GM19023 (cell line): ENCODE measurements at regions not wholly inside any gene's neighbourhood (a gene's known extent, or its start where the extent isn't known, plus 50 kb on each side); places are given as distances from the start of the nearest gene placed in this dataset.
"Not testable (repeated sequence)": the region's sequence is repeated elsewhere in the genome, so short reads cannot be mapped to it uniquely, and the experiment has no call there.

Experiments
- ATAC-seq: cut with Tn5 transposase; IDR thresholded peaks from one replicate; pipeline ENCODE4 v1.9.1; 2021; ENCODE audit warnings: mild to moderate bottlenecking, moderate library complexity; ENCODE audit not compliant: unreplicated experiment

DNA sequence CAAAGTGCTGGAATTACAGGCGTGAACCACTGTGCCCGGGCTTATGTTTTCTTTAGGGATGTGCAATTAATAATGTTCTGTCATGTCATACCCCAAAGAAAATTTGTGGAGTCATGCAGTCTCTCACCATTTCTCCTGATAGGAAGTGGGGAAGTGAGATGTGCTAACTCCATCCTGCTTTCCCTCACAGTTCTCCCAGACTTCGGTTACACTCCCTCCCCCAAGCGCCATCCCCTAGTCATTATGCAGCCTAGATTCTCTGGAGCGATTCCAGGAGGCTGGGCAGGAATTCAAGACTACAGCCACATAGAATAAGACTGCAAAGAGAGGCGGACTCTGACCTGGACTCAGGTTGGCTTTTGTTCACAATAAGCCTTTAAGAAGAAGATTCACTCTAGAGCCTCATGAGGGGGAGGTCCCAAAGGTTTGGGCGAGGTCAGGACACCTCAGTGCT lies 271.4 kb downstream of the ALDH8A1 start:
- no peak for ATAC-seq

DNA sequence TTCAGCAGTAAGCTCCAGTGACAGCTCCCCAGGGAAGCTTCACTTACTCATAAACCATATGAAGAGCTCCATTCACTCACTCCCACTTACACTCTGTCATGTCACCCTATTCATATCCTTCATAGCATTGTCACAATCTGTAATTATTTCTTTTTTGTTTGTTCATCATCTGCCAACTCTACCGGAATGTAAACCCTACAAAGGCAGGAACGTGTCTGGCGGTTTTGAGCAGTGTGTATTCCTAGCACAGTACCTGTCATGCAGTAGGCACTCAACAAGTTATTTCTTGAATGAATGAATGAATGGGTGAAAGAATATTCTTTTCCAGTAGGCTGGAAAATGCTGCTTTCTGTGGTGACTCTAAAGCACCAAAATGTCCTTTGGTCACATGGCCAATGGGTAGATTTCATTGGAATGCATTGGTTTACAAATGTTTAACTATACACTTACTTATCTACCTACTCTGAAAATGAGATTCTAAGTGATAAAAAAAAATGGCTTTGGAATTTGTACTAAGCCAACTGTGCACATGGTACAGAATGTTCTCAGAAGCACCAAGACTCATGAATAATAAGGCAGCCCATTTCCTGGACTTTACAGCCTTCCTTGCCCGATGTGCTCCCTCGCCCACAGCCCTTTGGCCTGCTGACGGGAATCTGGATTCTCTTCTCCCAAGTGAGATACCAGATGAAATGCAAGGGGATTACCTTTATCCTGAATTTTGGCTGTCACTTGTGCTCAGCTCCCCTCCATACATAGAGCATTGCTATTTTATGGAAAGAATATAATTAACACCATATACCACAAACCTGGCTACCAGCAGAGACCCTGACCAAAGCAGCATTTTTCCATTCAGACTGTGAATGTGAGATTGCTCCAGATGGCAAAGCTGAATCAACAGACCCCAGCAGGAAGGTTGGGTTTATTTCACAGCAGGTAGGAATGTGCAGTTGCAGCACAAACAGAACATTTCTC lies 273.3 kb downstream of the ALDH8A1 start:
- no peak for ATAC-seq

DNA sequence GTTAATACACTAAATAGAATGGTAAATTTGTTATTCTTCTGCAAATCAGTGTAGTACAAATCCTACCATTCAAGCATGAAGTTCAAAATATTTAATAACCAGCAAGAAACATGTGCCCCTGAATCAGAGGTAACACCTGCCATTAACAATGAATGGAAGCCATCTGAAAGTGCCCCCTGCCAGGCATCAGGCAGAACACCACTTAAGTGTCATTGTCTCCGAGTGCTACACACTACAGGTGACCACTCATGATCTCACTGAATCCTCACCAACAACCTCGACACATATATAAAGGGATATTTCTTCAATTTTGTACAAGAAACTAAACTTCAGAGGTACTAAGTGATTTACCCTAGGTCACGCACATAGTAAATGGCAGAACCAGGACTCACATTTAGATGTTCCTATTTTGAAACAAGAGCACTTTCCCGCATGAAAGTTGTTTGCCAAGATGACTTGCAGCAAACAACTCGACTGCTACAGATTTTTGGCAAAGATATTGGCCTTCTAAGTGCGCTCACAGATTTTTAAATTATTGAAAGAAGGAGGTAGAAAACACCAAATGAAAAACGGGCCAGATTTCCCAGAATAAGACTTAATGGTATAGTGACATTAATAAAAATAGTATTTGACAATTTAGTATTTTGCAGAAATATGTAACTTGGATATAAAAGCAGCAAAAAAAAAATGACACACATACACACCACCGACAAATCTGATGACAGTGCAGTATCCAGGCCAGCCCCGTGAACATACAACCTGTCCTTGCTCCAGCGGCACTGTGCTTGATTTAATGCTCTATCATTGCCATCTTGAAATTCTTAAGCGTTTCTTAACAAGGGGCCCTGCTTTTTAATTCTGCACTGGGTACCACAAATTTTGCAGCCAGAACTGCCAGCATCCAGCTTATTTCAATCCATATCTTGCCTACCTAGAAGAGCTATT lies 274.5 kb downstream of the ALDH8A1 start:
- no peak for ATAC-seq

DNA sequence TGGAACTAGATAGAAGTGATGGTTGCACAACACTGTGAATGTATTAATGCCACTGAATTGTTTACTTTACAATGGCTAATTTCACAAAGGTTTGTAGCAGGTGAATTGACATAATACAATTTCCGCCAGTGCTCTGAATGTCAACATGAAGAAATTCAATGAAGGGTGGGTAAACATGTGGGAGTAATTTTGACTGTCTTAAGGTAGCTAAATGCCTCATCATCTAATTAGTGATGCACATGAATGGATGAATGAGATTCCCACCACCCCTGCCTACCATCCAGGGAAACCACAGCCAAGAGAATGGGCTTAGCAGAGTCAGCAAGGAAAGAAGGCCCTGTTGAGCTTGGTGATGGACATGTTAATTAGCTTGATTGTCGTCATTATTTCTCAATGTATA lies 275.3 kb downstream of the ALDH8A1 start:
- ATAC-seq, result no peak

DNA sequence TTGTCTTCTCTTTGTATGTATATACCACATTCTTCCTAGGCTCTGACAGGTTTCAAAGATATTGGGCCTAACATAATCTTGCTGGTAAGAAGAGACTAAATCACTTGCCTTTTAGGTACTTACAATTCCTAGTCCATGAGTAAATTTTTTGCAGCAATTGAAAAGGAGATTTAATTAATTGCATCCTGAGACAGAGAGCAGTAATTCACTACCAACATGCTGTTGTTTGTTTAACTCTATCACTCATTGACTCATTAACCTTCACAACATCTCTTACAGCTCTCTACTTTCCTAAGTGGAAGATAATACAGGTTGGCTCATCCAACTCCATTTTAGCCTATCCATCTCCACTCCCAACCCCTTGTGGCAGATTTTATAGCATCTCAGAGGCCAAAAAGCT lies 280.4 kb downstream of the ALDH8A1 start:
- ATAC-seq, result no peak

DNA sequence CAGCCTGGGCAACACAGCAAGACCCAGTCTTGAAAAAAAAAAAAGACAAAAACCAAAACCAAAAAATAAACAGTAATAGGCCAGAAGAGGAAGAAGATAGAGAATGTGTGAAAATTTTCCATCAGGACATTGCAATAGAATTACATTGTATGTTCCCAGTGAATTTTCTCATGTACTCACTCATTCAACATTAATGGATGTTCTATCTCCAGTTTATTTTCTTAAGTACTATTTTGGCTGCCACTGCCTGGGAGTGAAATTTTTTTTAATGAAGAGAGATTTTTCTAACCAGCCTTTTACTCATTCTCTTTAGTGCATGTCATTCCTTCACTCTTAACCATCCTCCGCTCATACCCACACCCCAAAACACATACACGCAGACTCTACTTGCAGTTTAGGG lies 282.8 kb downstream of the ALDH8A1 start:
- no peak for ATAC-seq

DNA sequence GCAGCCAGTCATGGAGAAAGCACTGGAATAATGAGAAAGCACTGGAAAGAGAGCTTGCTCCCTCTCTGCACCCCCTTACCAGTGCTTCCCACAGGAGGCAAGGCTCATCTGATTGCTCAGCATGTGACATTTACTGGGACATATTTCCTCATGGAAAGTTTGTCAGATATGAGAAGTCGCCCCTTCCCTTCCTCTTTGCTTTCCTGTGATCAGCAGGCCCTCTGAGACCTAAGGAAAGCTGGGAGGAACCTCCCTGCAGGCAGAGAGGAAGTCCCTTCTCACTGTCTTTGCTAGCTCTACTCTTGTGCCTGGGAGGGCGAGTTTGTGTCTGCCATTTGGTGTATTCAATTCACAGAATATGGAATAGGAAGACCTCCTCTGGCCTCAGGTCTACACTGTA lies 283.8 kb downstream of the ALDH8A1 start:
- ATAC-seq, result no peak

DNA sequence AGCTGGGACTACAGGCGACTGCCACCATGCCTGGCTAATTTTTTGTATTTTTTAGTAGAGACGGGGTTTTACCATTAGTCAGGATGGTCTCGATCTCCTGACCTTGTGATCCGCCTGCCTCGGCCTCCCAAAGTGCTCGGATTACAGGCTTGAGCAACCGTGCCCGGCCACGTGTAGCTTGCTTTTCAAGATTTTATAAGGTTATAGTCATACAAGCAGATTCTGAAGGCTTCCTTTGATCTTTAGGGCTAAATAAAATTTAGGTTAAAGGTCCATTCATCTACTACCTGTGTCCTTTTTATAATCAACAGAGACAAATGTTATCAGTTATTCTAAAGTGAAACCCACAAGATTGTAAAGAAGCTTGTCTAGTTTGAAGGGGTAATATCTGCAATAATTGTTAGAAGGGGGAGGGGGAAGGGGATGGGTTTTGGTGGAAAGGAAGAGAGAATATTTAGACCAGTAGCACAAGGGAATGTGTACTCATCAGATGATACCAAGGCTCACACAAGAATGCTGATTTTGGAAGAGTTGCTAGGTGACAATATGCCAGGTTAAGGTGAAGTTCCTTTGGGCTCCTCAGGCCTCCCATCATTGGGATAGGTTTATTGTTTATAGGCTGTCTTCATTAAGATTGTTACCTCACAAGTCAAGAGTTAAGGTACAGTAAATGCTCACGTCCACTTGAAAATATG lies 284.7 kb downstream of the ALDH8A1 start:
- no peak for ATAC-seq

DNA sequence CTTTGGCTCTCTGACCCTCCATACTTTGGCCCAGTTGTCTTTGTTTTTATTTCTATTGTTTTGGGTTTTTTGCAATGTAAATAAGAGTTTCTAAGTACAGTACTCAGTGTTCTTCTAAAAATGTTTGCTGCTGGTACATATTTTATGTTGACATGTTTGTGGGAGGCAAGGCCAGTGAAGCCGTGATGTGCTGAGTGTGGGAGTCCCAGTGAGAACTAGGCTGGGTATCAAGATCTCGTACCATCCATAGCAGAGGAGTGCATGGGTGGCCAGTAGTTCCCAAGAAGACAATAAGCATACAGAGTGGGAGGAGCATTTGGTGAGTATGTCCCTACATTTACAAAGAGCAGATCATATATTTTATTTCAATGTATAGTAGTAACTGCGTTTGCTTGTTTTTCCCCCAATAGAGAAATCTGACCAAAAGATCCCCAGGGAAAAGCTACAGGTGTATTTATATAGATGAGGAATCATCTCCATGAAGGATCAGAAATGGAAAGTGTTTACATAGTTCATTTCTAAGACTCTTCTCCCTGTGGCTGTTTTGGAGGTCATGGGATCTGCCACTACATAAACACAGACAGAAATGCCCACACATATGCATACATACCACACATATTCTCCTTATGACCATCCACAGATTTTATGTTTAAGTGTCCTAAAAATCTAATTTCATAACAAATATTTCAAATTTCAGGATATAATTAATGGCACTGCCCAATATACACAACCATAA lies 285.9 kb downstream of the ALDH8A1 start:
- ATAC-seq, result no peak

DNA sequence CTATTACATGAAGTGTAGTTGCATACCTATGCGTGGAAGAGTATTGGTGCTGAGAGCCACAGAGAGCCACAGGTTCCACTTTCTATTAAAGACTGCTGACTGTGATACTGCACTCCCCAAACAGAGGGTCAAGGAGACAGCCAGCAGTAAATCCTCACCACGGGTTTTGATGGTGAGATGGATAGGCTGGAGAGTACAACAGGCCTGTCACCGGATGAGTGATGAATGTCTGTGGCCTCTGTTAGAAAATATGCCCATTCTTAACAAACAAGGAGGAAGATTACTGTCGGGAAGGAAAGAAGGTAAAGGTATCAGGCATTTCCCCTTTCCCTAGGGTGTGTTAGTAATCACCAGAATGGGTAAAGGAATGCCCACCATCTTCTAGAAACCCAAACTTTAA lies 286.5 kb downstream of the ALDH8A1 start:
- ATAC-seq, result no peak

DNA sequence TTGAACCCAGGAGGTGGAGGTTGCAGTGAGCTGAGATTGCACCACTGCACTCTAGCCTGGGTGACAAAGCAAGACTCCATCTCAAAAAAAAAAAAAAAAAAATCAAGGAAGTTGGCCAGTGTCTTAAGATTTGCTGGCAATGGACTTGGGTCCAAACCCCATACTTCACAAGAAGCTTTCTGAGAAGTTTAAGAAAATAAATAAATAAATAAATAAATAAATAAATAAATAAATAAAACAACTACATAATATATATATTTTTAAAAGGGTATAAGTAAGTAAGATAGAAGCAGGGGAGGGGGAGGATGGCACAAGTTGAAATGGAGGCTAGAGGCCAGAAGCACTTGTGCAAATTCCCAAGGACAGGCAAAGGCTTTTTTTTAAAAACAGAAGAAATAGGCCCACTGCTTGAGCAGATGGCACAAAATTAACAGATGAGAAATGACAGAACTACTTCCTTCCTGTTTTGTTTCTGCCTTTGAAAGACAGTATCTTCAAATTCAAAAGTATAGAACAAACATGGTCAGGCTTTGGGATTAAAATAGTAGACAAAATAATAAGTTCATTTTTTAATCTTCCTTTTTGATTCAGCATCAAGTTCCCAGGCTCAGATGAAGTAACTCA lies 287.7 kb downstream of the ALDH8A1 start:
- no peak for ATAC-seq

DNA sequence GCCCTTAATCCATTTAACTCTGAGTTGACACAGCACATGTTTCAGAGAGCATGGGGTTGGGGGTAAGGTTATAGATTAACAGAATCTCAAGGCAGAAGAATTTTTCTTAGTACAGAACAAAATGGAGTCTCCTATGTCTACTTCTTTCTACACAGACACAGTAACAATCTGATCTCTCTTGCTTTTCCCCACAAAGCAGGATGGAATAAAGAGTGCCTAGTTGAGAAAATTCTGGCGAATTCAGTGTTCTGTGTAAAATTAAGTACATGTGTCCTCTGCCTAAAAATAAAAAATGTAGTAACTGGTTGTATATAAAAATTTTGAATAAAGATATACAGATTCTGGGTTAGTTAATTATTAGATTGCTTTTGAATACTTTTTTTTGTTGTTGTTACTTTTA lies 290.0 kb downstream of the ALDH8A1 start:
- not testable (repeated sequence) for ATAC-seq

DNA sequence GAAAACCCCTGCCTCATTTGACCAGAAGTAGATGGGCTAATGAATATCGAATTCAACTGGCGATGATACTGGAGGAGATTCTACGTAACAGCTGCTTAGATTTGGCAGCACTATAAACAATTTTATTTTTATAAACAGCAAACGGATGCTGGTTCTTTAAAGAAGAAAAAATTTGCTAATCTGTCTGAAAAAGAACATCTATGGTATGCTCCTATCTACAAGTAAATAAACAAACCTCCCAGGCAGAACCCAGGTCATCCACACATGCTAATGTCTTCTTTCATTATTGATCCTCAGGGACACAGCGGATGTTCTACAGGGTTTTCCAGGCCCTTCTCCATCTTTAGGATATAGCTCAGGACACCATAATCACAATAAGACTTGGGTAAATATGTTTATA lies 291.3 kb downstream of the ALDH8A1 start:
- ATAC-seq, result no peak

DNA sequence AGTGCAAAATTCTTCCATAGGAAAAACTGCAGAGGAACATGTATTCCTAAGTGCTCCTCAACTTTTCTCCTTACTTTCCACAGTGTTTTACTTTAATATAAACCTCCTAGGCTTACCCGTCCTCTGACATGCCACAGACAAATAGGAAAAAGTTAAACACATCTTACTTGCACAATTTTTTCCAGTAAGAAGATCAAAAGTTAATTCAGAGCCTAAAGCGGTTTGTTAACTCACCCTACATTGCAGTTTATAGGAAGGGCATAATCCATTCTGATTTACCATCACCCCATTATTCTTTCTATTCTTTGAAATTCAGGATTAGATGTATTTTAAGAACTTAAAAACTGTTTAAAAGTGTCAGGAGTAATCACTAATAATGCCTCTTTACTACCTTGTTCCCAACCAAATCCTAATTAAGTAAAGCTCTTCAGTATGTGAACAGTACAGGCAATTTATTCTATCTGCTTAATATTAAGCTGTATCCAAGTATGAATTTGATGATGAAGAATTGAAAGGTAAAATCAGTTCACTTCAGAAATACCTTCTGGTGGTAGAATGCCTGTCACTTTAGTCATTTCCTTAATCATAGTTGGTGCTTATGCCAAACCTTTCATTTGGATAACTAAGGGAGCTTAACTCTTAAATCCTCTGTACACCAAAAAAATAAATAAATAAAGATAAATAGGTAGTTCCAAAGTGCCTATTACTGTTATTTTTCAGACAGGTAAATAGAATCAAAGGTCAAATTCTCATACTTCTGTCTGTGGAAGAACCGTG lies 292.0 kb downstream of the ALDH8A1 start:
- no peak for ATAC-seq

DNA sequence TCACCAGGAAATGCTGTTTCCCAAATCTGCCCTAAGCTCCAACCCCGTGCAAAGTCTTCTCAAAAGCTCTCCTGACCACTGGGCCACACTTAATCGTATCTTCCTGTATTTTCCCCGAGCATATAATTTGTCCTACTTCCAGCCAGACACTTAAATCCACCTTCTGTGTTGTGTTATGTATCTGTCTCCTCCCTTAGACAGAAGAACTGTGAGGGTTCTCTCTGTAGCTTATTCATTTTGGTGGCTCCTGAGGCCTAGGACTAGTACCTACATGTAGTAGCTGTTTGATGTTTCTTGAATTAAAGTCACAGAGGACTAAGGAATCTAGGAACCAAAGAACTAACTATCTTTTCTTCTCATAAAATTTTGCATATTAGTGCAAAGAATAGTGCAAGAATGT lies 292.6 kb downstream of the ALDH8A1 start:
- ATAC-seq, result no peak

DNA sequence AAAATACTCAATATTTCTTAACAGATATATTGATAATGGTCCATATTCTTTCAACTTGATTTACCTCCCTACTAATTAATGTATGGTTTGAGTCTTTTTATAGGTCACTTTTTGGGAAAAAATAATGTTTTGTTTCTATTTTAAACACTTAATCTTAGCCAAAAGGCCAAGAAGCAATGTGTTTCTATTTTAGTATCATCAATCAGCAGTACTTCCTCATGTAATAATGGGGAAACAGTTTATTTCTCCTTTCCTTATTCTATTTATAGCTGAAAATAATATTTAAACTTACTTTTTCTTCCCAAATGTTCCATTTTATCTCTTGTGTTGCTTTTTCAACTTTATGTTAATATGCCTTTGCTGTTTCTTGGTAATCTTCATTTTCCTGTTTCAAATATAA lies 295.1 kb downstream of the ALDH8A1 start:
- no peak for ATAC-seq

DNA sequence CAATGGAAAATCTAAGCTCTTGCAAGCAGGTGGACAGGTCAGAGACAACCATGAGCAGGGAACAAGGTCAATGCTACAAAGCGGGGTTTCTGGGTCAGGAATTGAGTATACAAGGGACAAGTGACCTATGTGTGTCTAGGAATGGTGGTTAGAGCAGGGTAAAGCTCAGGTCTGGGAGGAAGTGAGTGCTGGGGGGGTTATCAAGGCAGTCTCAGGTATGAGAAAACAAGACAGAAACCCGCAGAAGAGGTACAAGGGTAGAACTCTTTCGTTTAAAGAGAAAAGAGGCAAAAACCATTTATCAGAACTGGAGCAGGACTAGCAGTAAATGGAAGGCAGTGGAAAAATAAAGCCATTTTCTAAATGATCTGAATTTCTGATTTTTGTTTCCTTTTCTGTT lies 298.4 kb downstream of the ALDH8A1 start:
- no peak for ATAC-seq

DNA sequence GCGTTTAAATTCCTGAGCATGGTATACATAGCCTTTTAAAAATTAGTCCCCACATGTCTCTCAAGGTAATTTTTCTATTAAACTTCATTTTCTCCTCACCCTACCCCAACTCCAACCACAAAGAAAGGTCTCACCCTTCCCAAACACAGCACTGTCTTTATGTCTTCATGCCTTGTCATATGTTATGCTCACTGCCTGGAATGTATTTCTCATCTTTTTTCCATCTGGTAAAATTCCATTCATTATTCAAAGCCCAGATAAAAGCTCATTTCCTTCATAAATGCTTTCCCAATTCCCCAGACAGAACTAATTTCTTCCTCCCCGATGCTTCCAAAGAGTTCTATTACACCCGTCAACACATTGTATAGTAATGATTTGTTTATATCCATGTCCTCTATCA lies 302.0 kb downstream of the ALDH8A1 start:
- no peak for ATAC-seq

DNA sequence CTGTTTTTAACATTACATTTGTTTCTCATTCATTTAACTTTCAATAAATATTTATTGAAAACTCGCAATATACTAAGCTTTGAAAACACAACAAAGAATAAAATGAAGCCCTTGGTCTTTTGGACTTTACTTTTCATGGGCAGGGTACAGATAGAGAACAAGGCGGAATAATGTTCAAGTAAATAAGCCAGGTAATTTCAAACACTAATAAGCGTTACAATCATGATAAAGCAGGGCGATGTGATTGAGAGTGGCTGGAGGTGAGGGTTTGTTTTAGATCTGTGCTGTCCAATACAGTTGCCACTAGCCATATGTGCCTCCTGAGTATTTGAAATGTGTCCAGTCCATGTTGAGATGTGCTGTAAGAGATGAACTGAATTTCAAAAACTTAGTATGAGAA lies 307.1 kb downstream of the ALDH8A1 start:
- ATAC-seq, result no peak
